ENCODE measurements at regions not wholly inside any gene's neighbourhood (a gene's known extent, or its start where the extent isn't known, plus 50 kb on each side); places are given as distances from the start of the nearest gene placed in this dataset.

DNA sequence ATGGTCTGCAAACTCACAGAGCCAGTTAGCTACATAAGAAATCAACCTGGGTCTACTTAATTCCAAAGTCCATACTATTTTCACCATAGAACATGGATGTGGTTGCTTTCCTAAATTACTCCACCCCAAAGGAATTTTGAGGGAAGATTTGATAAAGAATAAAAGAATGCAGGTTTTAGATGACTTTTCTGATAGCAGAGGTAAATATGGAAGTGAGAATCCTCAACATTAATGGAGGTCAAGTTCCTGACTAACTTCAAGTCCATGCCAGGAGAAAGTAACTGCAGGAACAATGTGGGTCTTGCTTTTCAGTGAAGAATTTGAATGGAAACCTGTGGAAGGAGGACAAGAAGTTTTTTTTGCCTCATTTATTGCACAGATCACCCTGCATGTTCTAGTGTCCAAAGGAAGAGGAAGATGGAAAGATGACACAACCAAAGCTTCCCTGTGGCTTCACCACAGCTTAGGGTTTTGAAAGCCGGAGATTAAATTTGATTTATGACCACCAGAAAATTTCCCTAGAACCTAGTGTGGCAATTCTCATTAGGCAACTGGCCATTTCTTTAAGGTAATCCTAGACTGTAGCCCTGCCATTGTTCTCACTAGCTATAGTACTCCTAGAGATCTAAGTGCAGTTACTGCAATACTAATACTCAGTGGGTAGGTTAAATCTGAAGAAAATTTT lies 429.7 kb downstream of the RAP2B start:
- no peak for DNase-seq (ENCODE audit: low spot score)
- H3K27ac Mint-ChIP-seq, result no peak overlapping the region
- peaks cover 2% of the 10 kb centered on the region for H3K27me3 Mint-ChIP-seq (ENCODE audit: low read depth)
- H3K4me3 Mint-ChIP-seq, result no peak overlapping the region
- no peaks in the 10 kb centered on the region for H3K4me1 Mint-ChIP-seq (ENCODE audit: low read depth)
- H3K9me3 Mint-ChIP-seq, result no peaks in the 10 kb centered on the region
- no peaks in the 10 kb centered on the region for H3K36me3 Mint-ChIP-seq (ENCODE audit: low read depth)

DNA sequence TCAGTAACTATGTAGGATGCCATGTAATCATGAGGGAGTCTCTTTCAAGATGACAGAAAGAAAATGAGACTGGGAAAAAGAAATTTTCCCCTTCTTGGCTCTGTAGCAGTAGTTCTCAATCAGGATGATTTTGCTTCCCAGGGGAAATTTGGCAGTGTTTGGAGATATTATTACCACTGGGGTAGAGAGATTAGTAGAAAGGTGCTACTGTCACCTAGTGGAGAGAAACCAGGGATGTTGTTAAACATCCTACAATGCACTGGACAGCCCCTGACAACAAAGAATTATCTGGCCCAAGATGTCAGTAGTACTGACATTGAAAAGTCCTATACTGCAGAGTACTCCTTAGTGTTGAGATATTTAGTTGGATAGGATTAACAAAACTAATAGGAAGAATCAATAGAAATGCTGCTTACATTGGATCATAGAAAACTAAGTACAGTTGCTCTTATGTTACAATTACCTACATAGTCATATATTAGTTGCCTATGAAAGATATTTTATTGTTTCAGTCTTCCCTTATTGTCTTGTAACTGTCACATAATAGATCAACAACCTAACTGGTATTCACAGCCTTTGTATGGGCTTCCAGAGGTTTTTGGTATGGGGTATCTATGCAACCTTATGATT lies 433.3 kb downstream of the RAP2B start:
- no peaks in the 10 kb centered on the region for H3K36me3 Mint-ChIP-seq (ENCODE audit: low read depth)
- H3K4me1 Mint-ChIP-seq (ENCODE audit: low read depth), result no peaks in the 10 kb centered on the region
- H3K4me3 Mint-ChIP-seq, result no peak overlapping the region
- H3K27me3 Mint-ChIP-seq (ENCODE audit: low read depth), result peaks cover 2% of the 10 kb centered on the region
- H3K9me3 Mint-ChIP-seq, result no peaks in the 10 kb centered on the region
- H3K27ac Mint-ChIP-seq, result no peak overlapping the region
- no peak for DNase-seq (ENCODE audit: low spot score)

DNA sequence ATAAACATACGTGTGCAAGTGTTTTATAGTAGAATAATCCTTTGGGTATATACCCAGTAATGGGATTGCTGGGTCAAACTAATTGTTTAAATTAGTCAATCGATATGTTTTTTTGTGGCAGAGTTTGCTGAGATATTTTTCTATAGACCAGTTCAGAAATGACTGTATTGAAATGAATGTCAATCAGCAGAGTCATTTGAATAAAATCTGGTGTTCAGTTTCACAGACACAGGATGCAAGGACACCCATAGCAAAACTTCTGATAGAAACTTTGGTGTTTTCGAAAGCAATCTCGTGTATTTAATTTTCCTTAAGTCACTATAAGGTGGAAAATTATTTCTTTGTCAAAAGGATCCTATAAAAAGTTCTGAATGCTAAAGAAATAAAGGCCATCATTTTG lies 434.4 kb downstream of the RAP2B start:
- no peaks in the 10 kb centered on the region for H3K9me3 Mint-ChIP-seq
- H3K4me3 Mint-ChIP-seq, result no peak overlapping the region
- H3K27me3 Mint-ChIP-seq (ENCODE audit: low read depth), result peaks cover 2% of the 10 kb centered on the region
- no peaks in the 10 kb centered on the region for H3K36me3 Mint-ChIP-seq (ENCODE audit: low read depth)
- DNase-seq (ENCODE audit: low spot score), result no peak
- H3K27ac Mint-ChIP-seq, result no peak overlapping the region
- H3K4me1 Mint-ChIP-seq (ENCODE audit: low read depth), result no peaks in the 10 kb centered on the region

DNA sequence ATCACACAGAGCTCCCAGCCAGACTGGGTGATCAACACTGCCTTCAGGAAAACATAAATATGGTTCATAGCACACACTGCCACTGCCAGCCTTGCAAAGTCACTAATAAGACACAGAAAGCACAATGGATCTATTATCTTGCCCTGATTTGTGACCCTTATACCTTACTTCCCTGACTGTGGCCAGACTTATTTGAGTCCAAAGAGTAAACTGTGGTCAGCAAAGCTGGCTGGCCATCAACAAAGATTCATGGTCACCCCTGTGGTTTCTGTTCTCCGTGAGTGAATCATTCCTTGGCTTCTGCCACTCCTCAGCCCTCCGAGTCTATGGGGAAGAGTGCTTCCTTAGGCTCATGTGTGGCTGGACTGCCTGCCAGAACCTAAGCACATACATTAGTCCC lies 437.7 kb downstream of the RAP2B start:
- Mint-ChIP-seq H3K4me1 (ENCODE audit: low read depth) (peaks cover 3% of the 10 kb centered on the region), H3K27me3 (ENCODE audit: low read depth) (no peaks in the 10 kb centered on the region), H3K9me3 (no peaks in the 10 kb centered on the region), H3K27ac (no peak overlapping the region), H3K36me3 (ENCODE audit: low read depth) (no peaks in the 10 kb centered on the region), H3K4me3 (no peak overlapping the region)
- DNase-seq (ENCODE audit: low spot score), result no peak

DNA sequence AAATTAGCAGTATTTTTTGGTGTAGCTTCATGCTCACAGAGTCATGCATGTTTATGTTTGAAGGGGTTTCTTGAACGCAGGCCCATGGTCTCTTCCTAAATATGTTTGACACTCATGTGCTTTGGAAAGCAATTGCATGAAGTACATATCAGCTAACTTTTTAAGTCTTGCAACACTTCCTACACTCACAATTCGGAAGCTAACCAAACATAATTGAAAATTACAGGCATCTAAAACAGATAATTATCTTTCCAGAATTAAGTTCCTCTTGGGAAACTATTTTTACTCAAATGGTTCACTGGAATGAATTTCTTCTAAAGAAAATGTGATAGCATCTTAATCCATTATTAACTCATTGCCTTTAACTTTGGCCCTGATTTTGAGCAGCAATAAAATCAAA lies 438.9 kb downstream of the RAP2B start:
- H3K27me3 Mint-ChIP-seq (ENCODE audit: low read depth), result no peaks in the 10 kb centered on the region
- H3K4me3 Mint-ChIP-seq, result no peak overlapping the region
- no peaks in the 10 kb centered on the region for H3K36me3 Mint-ChIP-seq (ENCODE audit: low read depth)
- H3K9me3 Mint-ChIP-seq, result no peaks in the 10 kb centered on the region
- H3K27ac Mint-ChIP-seq, result no peak overlapping the region
- DNase-seq (ENCODE audit: low spot score), result no peak
- H3K4me1 Mint-ChIP-seq (ENCODE audit: low read depth), result peaks cover 3% of the 10 kb centered on the region

DNA sequence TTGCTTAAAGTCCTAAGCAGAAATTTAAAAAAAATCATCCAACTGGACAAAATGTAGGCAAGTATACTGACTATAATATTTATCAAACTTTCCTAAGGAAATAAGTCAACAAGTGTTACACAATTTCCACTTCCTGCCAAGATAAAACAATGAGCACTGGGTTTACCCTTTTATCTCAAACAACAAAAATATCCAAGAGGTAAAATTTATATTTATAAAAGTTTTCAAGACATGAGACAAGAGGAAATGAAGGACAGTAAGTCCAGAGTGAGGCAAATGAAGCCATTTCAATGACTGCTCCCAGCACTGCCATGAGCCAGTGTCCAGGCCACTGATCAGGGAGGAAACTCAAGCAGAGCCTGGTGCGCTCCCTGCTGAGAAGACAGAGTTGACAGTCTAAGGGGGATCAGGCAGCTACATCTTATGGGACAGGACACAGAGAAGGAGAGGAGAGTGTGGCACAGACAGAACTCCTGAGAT lies 439.4 kb downstream of the RAP2B start:
- DNase-seq (ENCODE audit: low spot score), result no peak

DNA sequence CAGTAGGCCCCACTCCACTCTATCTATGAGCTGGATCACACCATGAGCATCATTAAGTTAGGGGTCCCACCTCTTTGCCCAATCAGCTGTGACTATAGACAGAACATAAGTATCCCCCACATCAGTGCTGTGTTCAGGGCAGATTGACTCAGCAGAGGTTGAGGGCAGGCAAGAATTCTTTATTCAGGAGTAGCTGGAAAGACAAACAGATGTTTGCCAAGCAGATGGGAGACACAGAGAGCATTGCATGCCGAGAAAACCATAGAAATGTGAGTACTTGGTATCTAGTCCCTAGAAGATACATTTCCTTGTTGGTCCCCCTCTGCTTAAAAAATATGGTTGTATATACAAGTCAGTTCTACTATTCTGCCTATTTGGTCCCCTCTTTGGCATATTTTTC lies 440.8 kb downstream of the RAP2B start:
- Mint-ChIP-seq H3K9me3 (no peaks in the 10 kb centered on the region), H3K27me3 (ENCODE audit: low read depth) (peaks cover 5% of the 10 kb centered on the region), H3K4me3 (no peak overlapping the region), H3K4me1 (ENCODE audit: low read depth) (peaks cover 3% of the 10 kb centered on the region), H3K27ac (no peak overlapping the region), H3K36me3 (ENCODE audit: low read depth) (no peaks in the 10 kb centered on the region)
- no peak for DNase-seq (ENCODE audit: low spot score)

More for the DNA sequence above, 439.4 kb downstream of the RAP2B start:
- no peaks in the 10 kb centered on the region for H3K36me3 Mint-ChIP-seq (ENCODE audit: low read depth)
- H3K27ac Mint-ChIP-seq, result no peak overlapping the region
- no peaks in the 10 kb centered on the region for H3K9me3 Mint-ChIP-seq
- H3K27me3 Mint-ChIP-seq (ENCODE audit: low read depth), result peaks cover under 1% of the 10 kb centered on the region
- no peak overlapping the region for H3K4me3 Mint-ChIP-seq
- H3K4me1 Mint-ChIP-seq (ENCODE audit: low read depth), result peaks cover 3% of the 10 kb centered on the region

DNA sequence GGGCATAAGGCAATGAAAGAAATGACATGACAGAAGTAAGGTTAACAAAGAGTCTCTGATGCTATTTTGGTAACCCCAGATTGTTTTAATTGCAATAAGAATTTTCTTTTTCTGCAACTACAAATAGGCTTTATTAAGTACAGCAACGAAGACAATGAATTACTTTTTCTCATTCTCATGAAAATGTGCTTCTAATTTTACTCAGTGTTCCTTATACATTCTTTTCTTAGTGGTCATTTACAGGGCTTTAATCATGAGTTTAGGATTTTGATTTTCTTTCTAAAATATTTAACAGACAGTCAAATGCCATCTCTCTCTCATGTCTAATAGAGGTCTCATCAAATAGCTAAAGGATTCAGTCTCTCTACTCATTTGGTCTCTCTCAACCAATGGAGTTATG lies 452.1 kb downstream of the RAP2B start:
- H3K36me3 Mint-ChIP-seq (ENCODE audit: low read depth), result no peaks in the 10 kb centered on the region

DNA sequence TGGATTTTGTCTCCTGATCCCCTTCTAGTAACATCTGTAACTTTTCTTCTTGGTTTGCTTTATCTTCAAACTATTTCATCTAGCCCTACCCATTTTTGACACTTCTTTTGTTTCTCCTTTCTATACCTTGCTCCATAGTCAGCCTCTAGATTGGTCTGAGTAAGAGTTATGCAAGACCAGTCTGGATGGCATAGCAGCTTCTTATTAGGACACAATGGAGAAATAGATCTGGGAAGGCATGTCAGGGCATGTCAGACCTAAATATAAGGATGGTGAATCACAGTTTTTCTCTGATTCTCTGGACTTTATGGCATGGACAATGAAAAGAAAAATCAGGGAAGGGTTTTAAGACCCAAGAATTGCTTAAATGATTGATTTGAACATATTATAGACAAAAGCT lies 452.5 kb downstream of the RAP2B start:
- no peak overlapping the region for H3K4me3 Mint-ChIP-seq
- no peak for DNase-seq (ENCODE audit: low spot score)
- H3K4me1 Mint-ChIP-seq (ENCODE audit: low read depth), result peaks cover 4% of the 10 kb centered on the region
- no peaks in the 10 kb centered on the region for H3K36me3 Mint-ChIP-seq (ENCODE audit: low read depth)
- H3K9me3 Mint-ChIP-seq, result no peaks in the 10 kb centered on the region
- no peak overlapping the region for H3K27ac Mint-ChIP-seq
- no peaks in the 10 kb centered on the region for H3K27me3 Mint-ChIP-seq (ENCODE audit: low read depth)

More for the DNA sequence above, 452.1 kb downstream of the RAP2B start:
- peaks cover 4% of the 10 kb centered on the region for H3K4me1 Mint-ChIP-seq (ENCODE audit: low read depth)
- H3K27ac Mint-ChIP-seq, result no peak overlapping the region
- no peaks in the 10 kb centered on the region for H3K9me3 Mint-ChIP-seq
- H3K4me3 Mint-ChIP-seq, result no peak overlapping the region
- no peak for DNase-seq (ENCODE audit: low spot score)
- H3K27me3 Mint-ChIP-seq (ENCODE audit: low read depth), result no peaks in the 10 kb centered on the region

DNA sequence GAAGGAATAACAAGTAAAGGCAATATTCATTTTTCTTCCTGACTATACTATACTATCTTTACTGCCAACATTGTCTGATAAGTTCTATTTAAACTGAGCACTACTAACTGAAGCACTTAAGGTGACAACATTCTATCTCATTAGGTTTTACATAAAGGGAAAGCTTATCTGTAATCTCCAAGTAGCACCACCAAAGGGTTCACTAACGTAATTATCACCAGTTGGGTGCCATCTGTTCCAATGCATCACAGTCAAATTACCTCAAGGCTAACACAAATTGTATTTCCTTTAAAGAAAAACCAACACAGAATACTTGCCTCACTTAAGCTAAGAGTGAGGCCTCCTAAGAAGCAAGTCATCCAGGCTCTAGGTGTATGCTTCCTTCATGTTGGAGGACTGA lies 453.8 kb downstream of the RAP2B start:
- no peaks in the 10 kb centered on the region for H3K27me3 Mint-ChIP-seq (ENCODE audit: low read depth)
- H3K36me3 Mint-ChIP-seq (ENCODE audit: low read depth), result peaks cover 7% of the 10 kb centered on the region

DNA sequence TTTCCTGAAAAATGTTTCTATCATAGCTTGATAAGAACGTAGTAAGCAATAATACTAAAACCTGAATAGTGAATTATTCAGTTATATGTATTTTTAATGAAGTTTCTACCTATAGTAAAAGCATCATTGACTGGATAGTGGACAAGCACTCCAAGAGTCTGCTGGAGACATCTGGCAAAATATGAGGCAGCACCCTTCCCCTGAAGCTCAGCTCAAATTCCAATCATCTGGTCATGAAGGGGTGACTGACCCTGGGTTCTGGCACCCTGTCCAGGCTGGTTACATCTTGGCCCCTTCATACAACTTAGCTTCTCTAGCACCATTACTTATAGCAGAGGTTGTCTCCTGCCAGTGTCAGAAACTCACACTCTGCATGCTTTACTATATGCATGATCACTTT lies 455.4 kb downstream of the RAP2B start:
- H3K4me3 Mint-ChIP-seq, result no peak overlapping the region
- H3K27me3 Mint-ChIP-seq (ENCODE audit: low read depth), result no peaks in the 10 kb centered on the region
- no peak overlapping the region for H3K27ac Mint-ChIP-seq
- peaks cover 20% of the 10 kb centered on the region for H3K9me3 Mint-ChIP-seq
- peaks cover 24% of the 10 kb centered on the region for H3K4me1 Mint-ChIP-seq (ENCODE audit: low read depth)
- H3K36me3 Mint-ChIP-seq (ENCODE audit: low read depth), result peaks cover 15% of the 10 kb centered on the region
- no peak for DNase-seq (ENCODE audit: low spot score)

More for the DNA sequence above, 453.8 kb downstream of the RAP2B start:
- Mint-ChIP-seq H3K4me3 (no peak overlapping the region), H3K27ac (no peak overlapping the region), H3K9me3 (peaks cover 8% of the 10 kb centered on the region), H3K4me1 (ENCODE audit: low read depth) (peaks cover 9% of the 10 kb centered on the region)
- no peak for DNase-seq (ENCODE audit: low spot score)

DNA sequence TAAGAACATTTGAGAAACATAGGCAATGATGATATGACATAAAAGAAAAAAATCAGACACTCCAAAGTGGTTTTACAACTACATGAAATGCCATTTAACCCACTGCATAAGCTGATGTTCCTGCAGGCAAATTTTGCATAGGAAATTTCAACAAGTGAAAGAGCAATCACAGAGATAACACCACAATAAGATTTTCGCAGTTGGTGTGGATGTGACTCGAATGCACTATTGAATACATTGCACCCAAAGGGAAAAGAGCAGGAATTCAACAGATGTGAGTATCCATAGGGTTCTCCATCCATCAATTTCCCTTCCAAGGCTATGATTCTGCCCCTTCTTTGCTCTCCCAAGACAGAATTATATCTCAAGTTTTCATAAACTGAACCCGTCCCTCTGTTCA lies 456.1 kb downstream of the RAP2B start:
- Mint-ChIP-seq H3K27ac (no peak overlapping the region), H3K4me1 (ENCODE audit: low read depth) (peaks cover 29% of the 10 kb centered on the region), H3K9me3 (peaks cover 23% of the 10 kb centered on the region), H3K36me3 (ENCODE audit: low read depth) (peaks cover 19% of the 10 kb centered on the region), H3K27me3 (ENCODE audit: low read depth) (no peaks in the 10 kb centered on the region), H3K4me3 (no peak overlapping the region)
- no peak for DNase-seq (ENCODE audit: low spot score)

DNA sequence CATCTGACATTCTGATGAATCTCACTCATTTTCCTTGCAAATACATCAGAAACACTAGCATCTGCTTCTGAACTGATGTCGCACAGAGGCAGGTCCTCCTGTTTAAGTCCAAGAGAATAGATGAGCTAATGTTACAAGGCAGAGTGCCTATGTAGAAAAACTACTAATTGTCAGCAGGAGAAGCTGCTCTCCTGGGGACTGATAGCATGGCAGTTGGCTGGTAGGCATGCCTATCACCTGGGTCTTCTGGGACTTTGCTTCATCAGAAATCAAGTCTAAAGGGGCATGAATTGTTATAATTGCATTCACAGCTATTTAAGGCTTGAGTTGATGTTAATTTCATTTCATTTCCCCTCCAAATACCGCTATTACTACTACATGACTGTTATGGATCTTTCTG lies 457.2 kb downstream of the RAP2B start:
- peaks cover 27% of the 10 kb centered on the region for H3K9me3 Mint-ChIP-seq
- no peak for DNase-seq (ENCODE audit: low spot score)
- no peaks in the 10 kb centered on the region for H3K27me3 Mint-ChIP-seq (ENCODE audit: low read depth)
- no peak overlapping the region for H3K4me3 Mint-ChIP-seq
- peaks cover 38% of the 10 kb centered on the region for H3K4me1 Mint-ChIP-seq (ENCODE audit: low read depth)
- peaks cover 26% of the 10 kb centered on the region for H3K36me3 Mint-ChIP-seq (ENCODE audit: low read depth)
- H3K27ac Mint-ChIP-seq, result no peak overlapping the region

DNA sequence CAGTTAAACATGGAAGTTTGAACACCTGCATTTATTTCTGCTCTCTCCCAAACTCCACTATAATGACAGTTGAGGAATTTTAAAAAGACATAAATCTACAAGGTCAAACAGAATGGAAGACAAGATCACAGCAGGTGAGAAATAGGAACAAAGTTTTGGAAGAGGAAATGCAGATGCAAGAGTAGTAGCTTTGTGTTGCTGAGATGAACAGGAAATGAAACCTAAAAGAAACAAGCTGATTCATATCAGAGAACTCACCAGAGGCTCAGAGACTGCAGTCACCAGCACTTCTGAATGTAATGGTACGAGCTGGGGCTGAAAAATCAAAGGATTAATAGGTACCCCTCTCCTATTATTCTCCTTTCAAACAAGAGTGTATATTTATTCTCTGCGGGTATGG lies 459.9 kb downstream of the RAP2B start:
- Mint-ChIP-seq H3K4me1 (ENCODE audit: low read depth) (peaks cover 51% of the 10 kb centered on the region), H3K9me3 (peaks cover 31% of the 10 kb centered on the region), H3K27me3 (ENCODE audit: low read depth) (no peaks in the 10 kb centered on the region)

More for the DNA sequence above, 459.9 kb downstream of the RAP2B start:
- H3K36me3 Mint-ChIP-seq (ENCODE audit: low read depth), result peaks cover 30% of the 10 kb centered on the region
- DNase-seq (ENCODE audit: low spot score), result no peak
- peak overlapping the region; percentile 76 for H3K4me3 Mint-ChIP-seq
- H3K27ac Mint-ChIP-seq, result peak overlapping the region; percentile 88

All from T-helper 2 cell treated with Interferon-gamma antibody and Interleukin-4, amounts not matched to agents 5 μg/mL and 100 μg/mL, for 36 hours (primary cell).